Naive thymus-derived CD4-positive, alpha-beta T cell (primary cell): ENCODE measurements at regions not wholly inside any gene's neighbourhood (a gene's known extent, or its start where the extent isn't known, plus 50 kb on each side); places are given as distances from the start of the nearest gene placed in this dataset.
A peak's percentile ranks its signal among the peaks of the same experiment; 100 is the strongest.

ENCODE experiments used
- ATAC-seq: fragments of 150-1000 bp; cut with Tn5 transposase; 2 replicates; pipeline ENCODE4 v1.10.0; 2021; ENCODE audit warnings: mild to moderate bottlenecking, moderate library complexity
- CTCF ChIA-PET: fragments of 350-600 bp; sonication (Branson Sonifier 250); formaldehyde crosslinking; loops from one replicate; lab custom pipeline; 2021; ENCODE audit warnings: antibody characterized with exemption; lab: Charles Lee
- POLR2A ChIA-PET: fragments of 350-600 bp; sonication (Branson Sonifier 250); formaldehyde crosslinking; loops from one replicate; lab custom pipeline; 2021; ENCODE audit warnings: antibody characterized with exemption, inconsistent platforms; lab: Charles Lee
- DNase-seq, 9 donors: peaks; one replicate each; pipeline versions ENCODE4 v3.0.0 to v3.0.0-alpha.2; 2020 to 2022; ENCODE audit warnings: mixed read lengths in 1 of 9
- H3K27ac ChIP-seq: one replicate; pipeline ENCODE4 v1.7.0; 2013; ENCODE audit warnings: mild to moderate bottlenecking, low read depth, low read length, moderate library complexity
- H3K27me3 ChIP-seq, 2 donors: one replicate each; pipeline ENCODE4 v1.7.0; 2013; ENCODE audit warnings: low read length in 2 of 2, mild to moderate bottlenecking in 2 of 2, moderate library complexity in 2 of 2; ENCODE audit not compliant: control insufficient read depth in 2 of 2, insufficient read depth in 2 of 2
- H3K36me3 ChIP-seq, 3 experiments: 1 replicate in 2 of 3; 2 replicates in 1 of 3; pipeline ENCODE4 v1.7.0; 2013; ENCODE audit warnings: low read length in 3 of 3, mild to moderate bottlenecking in 3 of 3, moderate library complexity in 1 of 3; ENCODE audit not compliant: insufficient read depth in 3 of 3, control insufficient read depth in 2 of 3
- H3K4me1 ChIP-seq, 2 donors: one replicate each; pipeline ENCODE4 v1.7.0; 2013; ENCODE audit warnings: low read length in 2 of 2, mild to moderate bottlenecking in 2 of 2, moderate library complexity in 1 of 2; ENCODE audit not compliant: control insufficient read depth in 2 of 2, insufficient read depth in 2 of 2
- H3K4me3 ChIP-seq: 2 replicates; pipeline ENCODE4 v1.7.0; 2013; ENCODE audit warnings: mild to moderate bottlenecking, low read length
- H3K9me3 ChIP-seq, 3 experiments: 1 replicate in 2 of 3; 2 replicates in 1 of 3; pipeline ENCODE4 v1.7.0; 2013; ENCODE audit warnings: low read length in 3 of 3; ENCODE audit not compliant: control insufficient read depth in 2 of 3
- H3K27ac Mint-ChIP-seq, 9 donors: one replicate each; pipeline ENCODE4 v1.8.0; 2020 to 2022; ENCODE audit warnings: mixed read lengths in 9 of 9, mild to moderate bottlenecking in 8 of 9, moderate library complexity in 5 of 9, inconsistent platforms in 2 of 9
- H3K27me3 Mint-ChIP-seq, 5 donors: one replicate each; pipeline ENCODE4 v1.8.0; 2021 to 2022; ENCODE audit warnings: mixed read lengths in 5 of 5, mild to moderate bottlenecking in 1 of 5
- H3K36me3 Mint-ChIP-seq, 5 donors: one replicate each; pipeline ENCODE4 v1.8.0; 2020 to 2022; ENCODE audit warnings: mixed read lengths in 5 of 5, mild to moderate bottlenecking in 3 of 5, inconsistent platforms in 1 of 5
- H3K4me1 Mint-ChIP-seq, 7 donors: one replicate each; pipeline ENCODE4 v1.8.0; 2020 to 2022; ENCODE audit warnings: mixed read lengths in 7 of 7, mild to moderate bottlenecking in 3 of 7, inconsistent platforms in 1 of 7
- H3K4me3 Mint-ChIP-seq, 10 donors: one replicate each; pipeline ENCODE4 v1.8.0; 2020 to 2022; ENCODE audit warnings: mild to moderate bottlenecking in 10 of 10, mixed read lengths in 10 of 10, moderate library complexity in 6 of 10, inconsistent platforms in 2 of 10
- H3K9me3 Mint-ChIP-seq, 11 donors: one replicate each; pipeline ENCODE4 v1.8.0; 2020 to 2022; ENCODE audit warnings: mixed read lengths in 11 of 11, mild to moderate bottlenecking in 4 of 11, inconsistent platforms in 1 of 11, moderate library complexity in 1 of 11
- intact Hi-C, 2 donors: fragments of 100-400 bp; cut with micrococcal nuclease; formaldehyde crosslinking; loops; one replicate each; pipeline ENCODE4 v1.15.1; 2023

DNA sequence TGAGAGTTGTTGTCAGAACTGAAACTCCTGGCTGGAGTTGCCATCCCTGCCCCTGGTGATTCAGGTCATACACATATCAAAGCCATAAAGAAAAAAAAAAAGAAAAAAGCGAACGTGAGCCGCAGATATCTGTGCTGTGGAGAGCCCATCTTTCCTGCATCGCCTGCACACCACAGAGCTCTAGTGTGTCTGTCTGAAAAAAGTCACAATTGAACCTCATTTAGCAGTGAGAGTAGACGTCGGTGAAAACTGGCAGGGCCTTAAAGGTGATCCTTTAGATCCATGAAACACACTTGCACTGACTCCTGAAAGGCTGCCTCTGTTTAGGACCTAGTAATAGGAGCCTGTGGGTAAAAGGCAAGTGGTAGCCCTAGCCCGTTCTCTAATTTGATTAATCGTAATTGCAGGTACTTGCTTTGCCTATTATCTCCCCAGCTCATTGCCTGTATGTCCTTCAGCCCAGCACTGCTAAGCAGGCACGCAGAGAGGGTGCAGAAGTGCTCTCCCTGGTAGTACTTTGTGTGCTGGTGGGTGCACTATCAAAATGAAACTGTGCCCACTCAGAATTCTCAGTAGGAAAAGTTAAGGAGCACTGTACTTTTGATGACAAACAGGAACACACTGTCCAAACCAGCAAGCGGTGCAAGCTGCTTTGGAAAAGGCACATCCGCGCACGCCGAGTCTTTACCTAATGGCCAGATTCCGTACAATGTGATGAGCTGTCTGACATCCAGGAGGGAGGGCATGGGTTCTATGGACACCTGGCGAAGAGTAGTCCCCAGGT, 103.5 kb upstream of the ASB18 start:
- ChIA-PET CTCF (no interaction called here), POLR2A (no interaction called here)
- H3K27me3 Mint-ChIP-seq = peaks cover 18 to 73% (median 33%) of the 10 kb centered on the region in 5 donors
- H3K4me3 Mint-ChIP-seq = peak overlapping the region; percentile 4 to 82 (median 74)
- no peak for DNase-seq
- no peaks in the 10 kb centered on the region for H3K36me3 ChIP-seq
- H3K4me1 Mint-ChIP-seq = peaks cover 23 to 55% (median 40%) of the 10 kb centered on the region in 7 donors
- peak overlapping the region in 5 of 9 donors; percentile 0 to 80 (median 36) for H3K27ac Mint-ChIP-seq
- peaks cover 0 to 2% (median 0%) of the 10 kb centered on the region in 11 donors for H3K9me3 Mint-ChIP-seq
- intact Hi-C loops = loop anchor here in 1 of 2 donors (5.0 kb wide), 1 partner anchor 200 kb away; the partner anchor contains the start of gene ACKR3
- peaks cover 25 to 31% of the 10 kb centered on the region in 2 donors for H3K4me1 ChIP-seq
- H3K27me3 ChIP-seq = peaks cover 0 to 3% of the 10 kb centered on the region in 2 donors
- no peaks in the 10 kb centered on the region for H3K36me3 Mint-ChIP-seq
- no peak overlapping the region for H3K27ac ChIP-seq
- ATAC-seq = no peak
- no peak overlapping the region for H3K4me3 ChIP-seq
- H3K9me3 ChIP-seq = no peaks in the 10 kb centered on the region

DNA sequence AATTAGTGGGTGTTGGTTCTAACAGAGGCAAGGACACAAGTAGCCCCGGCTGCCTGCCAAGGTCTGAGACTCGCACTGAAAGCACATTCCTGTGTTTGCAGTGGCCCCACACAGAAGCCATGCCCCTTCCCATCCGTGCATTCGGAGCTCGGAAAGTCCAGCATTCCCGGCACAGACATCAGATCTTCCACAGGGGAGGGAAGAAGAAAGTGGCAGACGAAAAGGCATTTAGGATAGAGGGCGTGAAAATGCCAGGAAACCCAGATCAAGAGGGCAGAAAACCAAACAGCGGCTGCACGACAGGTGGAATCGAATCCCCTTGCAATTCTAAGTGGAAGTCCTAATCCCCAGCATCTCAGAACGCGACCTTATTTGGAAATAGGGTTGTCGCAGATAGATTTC, 105.5 kb upstream of the ASB18 start:
- Mint-ChIP-seq H3K27me3 (peaks cover 30 to 65% (median 48%) of the 10 kb centered on the region in 5 donors), H3K4me1 (peaks cover 23 to 50% (median 38%) of the 10 kb centered on the region in 7 donors), H3K9me3 (peaks cover 0 to 2% (median 0%) of the 10 kb centered on the region in 11 donors), H3K4me3 (no peak overlapping the region), H3K27ac (no peak overlapping the region), H3K36me3 (peaks cover 0 to 4% (median 3%) of the 10 kb centered on the region in 5 donors)
- ATAC-seq (no peak), DNase-seq (no peak)
- Histone ChIP-seq H3K4me3 (no peak overlapping the region), H3K36me3 (no peaks in the 10 kb centered on the region), H3K27me3 (peaks cover 0 to 3% of the 10 kb centered on the region in 2 donors), H3K9me3 (no peaks in the 10 kb centered on the region), H3K4me1 (peaks cover 25 to 31% of the 10 kb centered on the region in 2 donors), H3K27ac (no peak overlapping the region)
- ChIA-PET CTCF (interaction anchor here (1.4 kb wide), 1 partner anchor 16 kb away, joined by 4 read pairs; no protein-coding TSS in a partner anchor), POLR2A (no interaction called here)
- intact Hi-C loops = loop anchor here in 1 of 2 donors (5.0 kb wide), 1 partner anchor 198 kb away; the partner anchor contains the start of gene ACKR3

DNA sequence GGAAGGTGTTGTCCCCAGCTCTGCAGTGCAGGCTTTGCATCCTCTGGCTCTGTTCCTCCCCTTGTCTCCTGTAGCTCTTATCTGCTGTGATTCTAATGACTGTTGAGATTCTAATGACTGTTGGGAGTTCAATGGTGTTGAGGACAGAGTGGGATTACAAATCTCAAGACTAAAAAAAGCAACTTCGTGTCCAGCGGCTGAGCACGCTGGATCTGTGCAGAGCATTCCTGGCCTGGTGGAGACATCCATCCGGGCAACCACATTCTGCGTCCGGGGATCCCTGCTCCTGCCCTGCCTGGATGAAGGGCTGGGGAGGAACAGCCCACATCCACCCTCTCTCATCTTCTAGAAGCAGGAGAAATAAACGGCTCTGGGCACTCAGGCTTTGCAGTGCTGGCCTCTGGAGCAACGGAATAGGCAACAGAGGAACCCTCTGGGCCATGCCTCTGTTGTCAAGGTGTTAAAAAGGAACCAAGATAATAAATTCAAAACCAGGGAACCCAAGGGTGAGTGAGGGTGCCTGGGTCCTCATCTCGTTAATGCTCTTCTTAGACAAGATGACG, 106.7 kb upstream of the ASB18 start:
- no peak overlapping the region for H3K4me3 Mint-ChIP-seq
- peaks cover 11 to 42% (median 30%) of the 10 kb centered on the region in 7 donors for H3K4me1 Mint-ChIP-seq
- peaks cover 19 to 21% of the 10 kb centered on the region in 2 donors for H3K4me1 ChIP-seq
- no peak for ATAC-seq
- no peak overlapping the region for H3K27ac Mint-ChIP-seq
- no peak overlapping the region for H3K4me3 ChIP-seq
- H3K27me3 Mint-ChIP-seq = peaks cover 41 to 63% (median 59%) of the 10 kb centered on the region in 5 donors
- H3K36me3 Mint-ChIP-seq = peaks cover 0 to 4% (median 3%) of the 10 kb centered on the region in 5 donors
- peaks cover 0 to 2% (median 0%) of the 10 kb centered on the region in 11 donors for H3K9me3 Mint-ChIP-seq
- H3K27me3 ChIP-seq = peaks cover 0 to 7% of the 10 kb centered on the region in 2 donors
- no peaks in the 10 kb centered on the region for H3K9me3 ChIP-seq
- no peaks in the 10 kb centered on the region for H3K36me3 ChIP-seq
- ChIA-PET POLR2A (no interaction called here), CTCF (no interaction called here)
- intact Hi-C loops = no loop called here
- no peak overlapping the region for H3K27ac ChIP-seq
- no peak for DNase-seq

DNA sequence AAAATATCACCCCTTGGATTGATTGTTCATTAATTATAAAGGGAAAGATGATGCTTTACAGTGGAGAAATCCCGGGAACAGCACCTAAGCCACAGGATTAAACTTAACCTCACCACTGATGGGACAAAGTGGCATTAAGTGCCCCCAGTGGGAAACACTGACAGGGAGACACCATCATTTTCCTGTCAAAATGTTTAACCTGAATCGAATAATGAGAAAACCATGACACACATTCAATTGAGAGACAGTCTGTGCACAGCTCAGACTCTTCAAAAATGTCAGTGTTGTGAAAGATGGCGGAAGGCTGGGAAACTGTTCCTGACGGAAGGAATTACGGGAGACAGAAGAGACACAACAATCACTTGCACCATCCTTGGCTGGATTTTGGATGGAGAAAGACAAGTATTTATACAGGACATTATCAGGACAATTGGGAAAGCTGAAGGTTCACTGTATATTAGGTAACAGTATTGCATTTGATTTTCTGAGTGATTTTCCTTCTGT, 111.8 kb upstream of the ASB18 start:
- CTCF ChIA-PET = no interaction called here
- intact Hi-C loops = no loop called here
- ATAC-seq = no peak
- POLR2A ChIA-PET = no interaction called here
- Histone ChIP-seq H3K9me3 (no peaks in the 10 kb centered on the region), H3K4me1 (no peaks in the 10 kb centered on the region), H3K27ac (no peak overlapping the region), H3K27me3 (peaks cover 0 to 7% of the 10 kb centered on the region in 2 donors), H3K4me3 (no peak overlapping the region), H3K36me3 (no peaks in the 10 kb centered on the region)
- no peaks in the 10 kb centered on the region for H3K9me3 Mint-ChIP-seq
- peaks cover 0 to 11% (median 3%) of the 10 kb centered on the region in 7 donors for H3K4me1 Mint-ChIP-seq
- no peak overlapping the region for H3K4me3 Mint-ChIP-seq
- DNase-seq = no peak
- no peak overlapping the region for H3K27ac Mint-ChIP-seq
- H3K27me3 Mint-ChIP-seq = peaks cover 26 to 47% (median 34%) of the 10 kb centered on the region in 5 donors
- H3K36me3 Mint-ChIP-seq = peaks cover 0 to 4% (median 3%) of the 10 kb centered on the region in 5 donors

DNA sequence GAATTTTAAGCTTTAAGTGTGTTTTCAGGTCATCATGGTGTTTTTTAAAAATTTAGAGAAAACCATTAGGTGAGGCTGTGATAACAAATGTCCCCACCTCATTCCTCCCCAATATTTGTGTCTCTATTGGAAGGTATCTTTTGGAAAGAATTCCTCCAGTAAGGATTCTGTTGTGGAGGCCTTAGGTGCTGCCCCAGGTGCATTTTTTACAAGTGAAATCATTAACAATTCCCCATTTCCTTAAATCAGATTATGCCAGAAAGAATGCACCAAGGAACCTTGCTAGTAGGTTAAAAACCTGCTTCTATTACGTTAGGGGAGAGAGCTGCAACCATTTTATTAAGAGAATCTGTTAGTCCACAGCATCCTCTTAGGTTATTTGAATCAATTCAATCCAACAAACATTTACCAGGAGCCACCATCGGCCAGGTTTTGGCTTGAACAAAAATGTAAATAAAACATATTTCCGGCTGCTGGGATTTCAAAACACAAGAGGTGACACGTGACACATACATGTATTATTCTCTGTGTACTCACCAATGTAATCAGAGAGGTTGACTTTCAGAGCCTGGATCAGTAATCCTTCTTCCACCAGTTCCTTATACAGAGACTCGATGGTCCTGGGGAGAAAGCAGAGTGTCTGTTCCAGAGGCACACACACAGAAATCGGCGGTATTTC, 112.5 kb upstream of the ASB18 start:
- H3K4me3 Mint-ChIP-seq = no peak overlapping the region
- ATAC-seq (no peak), DNase-seq (no peak)
- POLR2A ChIA-PET = no interaction called here
- CTCF ChIA-PET = no interaction called here
- Histone ChIP-seq H3K27me3 (peaks cover 0 to 7% of the 10 kb centered on the region in 2 donors), H3K4me1 (no peaks in the 10 kb centered on the region), H3K27ac (no peak overlapping the region), H3K9me3 (no peaks in the 10 kb centered on the region), H3K4me3 (no peak overlapping the region), H3K36me3 (no peaks in the 10 kb centered on the region)
- intact Hi-C loops = no loop called here
- peaks cover 0 to 11% (median 3%) of the 10 kb centered on the region in 7 donors for H3K4me1 Mint-ChIP-seq
- H3K27ac Mint-ChIP-seq = no peak overlapping the region
- H3K36me3 Mint-ChIP-seq = peaks cover 0 to 4% (median 3%) of the 10 kb centered on the region in 5 donors
- no peaks in the 10 kb centered on the region for H3K9me3 Mint-ChIP-seq
- H3K27me3 Mint-ChIP-seq = peaks cover 23 to 46% (median 34%) of the 10 kb centered on the region in 5 donors

DNA sequence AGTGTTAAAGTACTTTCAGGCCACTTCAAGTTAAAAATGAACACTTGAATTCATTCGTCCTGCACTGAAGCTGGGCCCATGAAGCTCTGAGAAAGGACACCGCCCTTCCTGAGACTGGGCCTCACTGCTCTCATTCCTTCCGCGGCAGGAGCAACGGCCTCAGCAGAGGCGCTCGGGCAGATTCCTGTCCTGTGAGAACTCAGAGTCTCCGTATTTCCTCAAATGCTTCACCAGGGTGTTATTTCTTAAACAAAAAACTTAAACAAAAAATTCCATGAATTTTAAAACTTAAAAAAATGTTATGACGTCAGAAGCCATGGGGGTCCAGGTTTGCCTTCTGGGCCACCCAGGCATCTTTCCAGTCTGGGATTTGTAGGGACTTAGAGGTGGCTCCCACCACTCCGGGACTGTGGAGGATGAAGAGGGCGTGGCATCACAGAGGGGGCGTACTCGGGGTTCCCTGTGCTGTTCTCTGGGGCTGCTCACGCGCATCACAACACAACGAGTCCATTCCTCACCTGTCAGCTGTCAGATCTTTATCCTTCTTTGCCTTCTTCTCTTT, 115.9 kb upstream of the ASB18 start:
- Histone ChIP-seq H3K4me3 (no peak overlapping the region), H3K9me3 (no peaks in the 10 kb centered on the region), H3K27ac (no peak overlapping the region), H3K36me3 (no peaks in the 10 kb centered on the region), H3K27me3 (no peaks in the 10 kb centered on the region), H3K4me1 (no peaks in the 10 kb centered on the region)
- Mint-ChIP-seq H3K36me3 (no peaks in the 10 kb centered on the region), H3K4me3 (no peak overlapping the region), H3K27me3 (peaks cover 11 to 22% (median 15%) of the 10 kb centered on the region in 5 donors), H3K9me3 (peaks cover 0 to 5% (median 0%) of the 10 kb centered on the region in 11 donors), H3K27ac (no peak overlapping the region), H3K4me1 (peaks cover 0 to 9% (median under 1%) of the 10 kb centered on the region in 7 donors)
- ATAC-seq (no peak), DNase-seq (no peak)
- POLR2A ChIA-PET = no interaction called here
- CTCF ChIA-PET = no interaction called here
- intact Hi-C loops = no loop called here
